ENCODE measurements at regions not wholly inside any gene's neighbourhood (a gene's known extent, or its start where the extent isn't known, plus 50 kb on each side); places are given as distances from the start of the nearest gene placed in this dataset.
"Not testable (repeated sequence)": the region's sequence is repeated elsewhere in the genome, so short reads cannot be mapped to it uniquely, and the experiment has no call there.

GRCh38 chr13:52324831-52325230, 81.1 kb downstream of the THSD1 start:
- FAIRE-seq = not testable (repeated sequence)

- no peak for FAIRE-seq
Observed at GRCh38 chr13:52319876-52320275, 86.1 kb downstream of the THSD1 start.

DNA sequence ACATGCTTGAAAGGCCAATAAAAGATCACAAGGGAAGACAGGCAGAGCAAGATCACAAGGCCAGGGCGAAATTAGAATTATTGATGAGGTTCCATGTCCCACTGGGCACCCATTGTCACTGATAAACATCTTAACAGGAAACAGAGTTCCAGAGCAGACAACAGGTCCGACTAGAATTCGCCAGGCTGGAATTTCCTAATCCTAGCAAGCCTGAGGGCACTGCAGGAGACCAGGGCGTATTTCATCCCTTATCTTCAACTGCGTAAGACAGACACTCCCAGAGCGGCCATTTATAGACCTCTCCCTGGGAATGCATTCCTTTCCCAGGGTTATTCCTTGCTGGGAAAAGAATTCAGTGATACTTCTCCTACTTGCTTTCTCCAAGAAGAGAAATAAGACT, 96.1 kb downstream of the THSD1 start:
- not testable (repeated sequence) for FAIRE-seq

DNA sequence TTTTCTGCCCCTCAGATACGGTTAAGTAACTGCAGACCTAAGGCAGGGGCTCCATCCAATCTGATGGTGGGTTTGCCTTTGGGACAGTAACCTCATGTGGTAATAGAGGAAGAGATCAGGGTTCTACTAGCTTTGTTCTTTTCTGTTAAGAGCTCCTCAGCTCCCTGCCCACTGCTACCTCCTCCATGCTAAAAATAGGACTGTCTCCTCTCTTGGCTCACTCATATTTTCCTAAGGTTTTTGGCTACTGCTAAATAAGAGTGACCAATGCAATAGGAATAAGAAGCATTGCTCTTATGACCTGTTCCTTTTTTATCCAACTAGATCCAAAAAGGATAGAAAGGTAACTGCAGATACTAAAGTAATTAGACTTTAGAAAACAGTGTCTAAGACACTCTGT, 99.6 kb downstream of the THSD1 start:
- FAIRE-seq = not testable (repeated sequence)

DNA sequence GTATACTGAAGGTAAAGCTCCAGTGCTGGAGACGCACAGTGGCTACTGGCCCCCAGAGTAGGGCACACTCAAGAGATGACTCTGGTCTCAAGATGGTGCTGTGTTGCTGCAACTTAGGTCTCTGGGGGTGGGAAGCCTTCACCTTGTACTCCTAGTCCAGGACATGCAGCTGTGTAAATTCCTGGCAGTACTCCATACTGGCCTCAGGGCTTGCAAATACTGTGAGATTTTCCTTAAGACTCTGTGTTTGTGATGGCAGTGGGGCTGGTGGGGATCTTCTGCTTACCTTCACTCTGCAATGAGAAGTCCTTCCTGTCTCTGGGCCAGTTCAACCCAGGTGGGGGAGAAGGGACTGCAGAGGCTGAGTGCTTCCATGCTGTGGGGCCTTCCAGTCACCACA, 102.9 kb downstream of the THSD1 start:
- not testable (repeated sequence) for FAIRE-seq

DNA sequence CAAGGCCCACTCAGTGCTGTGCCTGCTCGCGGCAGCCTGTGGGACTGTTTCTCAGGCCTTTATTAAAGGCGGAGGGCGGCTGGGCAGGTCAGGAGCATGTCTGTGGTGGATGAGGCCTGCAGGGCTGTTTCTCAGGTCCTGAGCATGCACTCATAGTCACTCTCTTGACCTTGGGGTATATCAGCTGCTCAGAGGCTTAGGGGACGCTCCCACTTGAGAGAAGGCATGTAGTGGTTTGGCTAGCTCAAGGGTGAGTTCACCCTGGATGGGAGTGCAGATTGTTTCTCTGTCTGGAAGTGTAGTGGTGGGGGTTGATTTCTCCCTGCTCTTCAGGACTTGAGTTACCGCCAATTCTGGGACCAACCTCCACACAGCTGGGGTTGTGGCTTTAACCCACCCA, 103.3 kb downstream of the THSD1 start:
- FAIRE-seq = not testable (repeated sequence)

DNA sequence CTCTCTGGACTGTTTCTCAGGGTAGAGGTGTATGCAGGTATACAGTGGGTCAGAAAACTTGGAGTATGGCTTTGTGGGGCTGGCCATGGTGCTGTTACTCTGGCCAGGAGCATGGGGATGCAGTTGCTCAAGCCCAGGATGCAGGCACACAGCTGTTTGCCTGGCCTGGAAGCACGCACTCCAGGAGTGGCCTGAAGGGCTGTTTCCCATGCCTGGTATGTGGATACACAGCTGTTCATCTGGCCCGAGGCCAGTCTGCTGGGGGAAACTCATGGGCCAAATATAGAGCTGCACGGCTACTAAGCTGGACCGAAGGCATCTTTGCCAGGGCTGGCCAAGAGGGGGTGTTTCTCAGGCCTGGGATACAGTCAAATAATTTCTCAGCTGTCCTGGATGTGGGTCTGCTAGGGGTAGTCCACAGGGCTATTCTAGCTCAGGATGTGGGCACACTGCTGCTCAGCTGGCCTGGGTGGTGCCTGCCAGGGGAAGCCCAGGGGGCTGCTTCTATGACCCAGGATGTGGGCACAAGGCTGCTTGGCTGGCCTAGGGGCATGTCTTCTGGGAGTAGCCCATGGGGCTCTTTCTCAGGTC, 104.1 kb downstream of the THSD1 start:
- not testable (repeated sequence) for FAIRE-seq

GRCh38 chr13:52298079-52298661, 107.8 kb downstream of the THSD1 start:
- FAIRE-seq = peak; percentile 17

DNA sequence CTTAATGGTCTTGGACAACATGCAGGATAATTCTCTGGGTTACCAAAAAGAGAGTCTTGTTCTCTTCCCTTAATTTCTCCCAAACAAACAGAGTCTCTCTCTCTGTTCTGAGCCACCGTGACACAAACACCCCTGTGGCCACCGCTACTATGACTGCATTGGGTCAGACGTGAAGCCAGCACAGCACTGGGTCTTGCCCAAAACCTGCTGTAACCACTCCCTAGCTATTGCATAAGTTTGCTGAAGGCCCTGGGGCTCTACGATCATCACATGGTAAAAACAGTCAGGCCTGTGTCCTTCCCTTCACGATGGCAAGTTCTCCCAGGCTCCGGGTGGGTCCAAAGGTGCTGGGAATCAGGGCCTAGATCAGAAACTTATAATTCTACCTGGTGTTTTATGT, 117.1 kb downstream of the THSD1 start:
- FAIRE-seq = not testable (repeated sequence)

GRCh38 chr13:52281387-52281786, 122.0 kb upstream of the NEK3 start:
- not testable (repeated sequence) for FAIRE-seq

GRCh38 chr13:52279408-52279807, 120.0 kb upstream of the NEK3 start:
- peak; percentile 74 for FAIRE-seq

DNA sequence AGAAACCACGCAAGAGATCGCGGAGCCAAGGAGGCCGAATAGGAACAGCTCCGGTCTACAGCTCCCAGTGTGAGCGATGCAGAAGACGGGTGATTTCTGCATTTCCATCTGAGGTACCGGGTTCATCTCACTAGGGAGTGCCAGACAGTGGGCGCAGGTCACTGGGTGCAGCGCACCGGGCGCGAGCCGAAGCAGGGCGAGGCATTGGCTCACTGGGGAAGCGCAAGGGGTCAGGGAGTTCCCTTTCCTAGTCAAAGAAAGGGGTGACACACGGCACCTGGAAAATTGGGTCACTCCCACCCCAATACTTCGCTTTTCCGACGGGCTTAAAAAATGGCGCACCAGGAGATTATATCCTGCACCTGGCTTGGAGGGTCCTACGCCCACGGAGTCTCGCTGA, 94.9 kb upstream of the NEK3 start:
- not testable (repeated sequence) for FAIRE-seq

DNA sequence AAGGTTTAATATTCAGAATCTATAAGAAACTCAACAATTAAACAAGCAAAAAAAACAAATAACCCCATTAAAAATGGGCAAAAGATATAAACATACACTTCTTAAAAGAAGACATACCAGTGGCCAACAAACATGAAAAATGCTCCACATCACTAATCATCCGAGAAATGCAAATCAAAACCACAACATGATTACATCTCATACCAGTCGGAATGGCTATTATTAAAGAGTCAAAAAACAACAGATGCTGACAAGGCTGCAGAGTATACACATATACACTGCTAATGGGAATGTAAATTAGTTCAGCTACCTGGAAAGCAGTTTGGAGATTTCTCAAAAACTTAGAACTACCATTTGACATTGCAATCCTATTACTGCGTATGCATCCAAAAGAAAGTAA, 81.4 kb upstream of the NEK3 start:
- not testable (repeated sequence) for FAIRE-seq

GRCh38 chr13:52235900-52236595, 76.7 kb upstream of the NEK3 start:
- peak; percentile 91 for FAIRE-seq

- not testable (repeated sequence) for FAIRE-seq
Observed at GRCh38 chr13:52234928-52235327, 75.5 kb upstream of the NEK3 start.

DNA sequence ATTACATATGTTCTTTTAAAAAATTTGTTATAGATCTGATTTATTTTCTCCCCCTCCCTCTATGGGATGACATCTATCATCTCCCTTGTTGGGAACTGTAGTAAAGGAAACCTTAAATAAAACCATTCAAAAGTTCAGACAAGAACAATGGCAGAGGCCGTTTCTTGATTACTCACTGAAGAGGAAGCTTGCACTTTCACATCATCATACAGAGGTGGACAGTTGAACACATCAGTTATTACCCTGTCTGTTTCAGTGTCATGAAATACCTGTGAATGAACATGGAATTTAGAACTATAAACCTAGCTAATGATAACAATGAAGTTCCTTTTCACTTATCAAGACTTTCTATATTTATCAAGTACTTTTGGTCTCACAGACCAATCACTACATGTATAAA, 63.7 kb upstream of the NEK3 start:
- FAIRE-seq = not testable (repeated sequence)

DNA sequence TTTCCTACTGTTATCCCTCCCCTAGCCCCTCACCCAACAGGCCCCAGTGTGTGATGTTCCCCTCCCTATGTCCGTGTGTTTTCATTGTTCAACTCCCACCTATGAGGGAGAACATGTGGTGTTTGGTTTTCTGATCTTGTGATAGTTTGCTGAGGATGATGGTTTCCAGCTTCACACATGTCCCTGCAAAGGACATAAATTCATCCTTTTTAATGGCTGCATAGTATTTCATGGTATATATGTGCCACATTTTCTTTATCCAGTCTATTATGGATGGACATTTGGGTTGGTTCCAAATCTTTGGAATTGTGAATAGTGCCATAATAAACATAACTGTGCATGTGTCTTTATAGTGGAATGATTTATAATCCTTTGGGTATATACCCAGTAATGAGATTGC, 54.5 kb upstream of the NEK3 start:
- FAIRE-seq = not testable (repeated sequence)

DNA sequence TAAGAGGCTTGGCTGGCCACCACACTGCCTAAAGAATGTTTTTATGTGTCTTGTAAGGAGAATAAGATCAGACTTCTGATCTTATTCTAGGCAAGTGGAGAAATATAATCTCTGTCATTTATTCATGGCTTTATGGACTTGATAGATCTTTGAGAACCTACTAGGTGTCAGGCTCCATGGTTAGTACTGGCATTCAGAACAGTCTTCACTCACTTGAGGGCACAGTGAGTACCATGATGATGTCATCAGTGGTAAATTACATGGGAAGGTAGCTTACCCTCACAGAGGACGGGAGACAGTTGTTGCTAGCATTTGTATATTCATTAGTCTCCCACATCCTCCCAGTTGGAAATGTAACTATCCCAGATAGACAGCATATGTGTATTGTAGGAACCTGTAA, 53.5 kb upstream of the NEK3 start:
- not testable (repeated sequence) for FAIRE-seq

GRCh38 chr13:52211416-52211776, 52.0 kb upstream of the NEK3 start:
- not testable (repeated sequence) for FAIRE-seq

DNA sequence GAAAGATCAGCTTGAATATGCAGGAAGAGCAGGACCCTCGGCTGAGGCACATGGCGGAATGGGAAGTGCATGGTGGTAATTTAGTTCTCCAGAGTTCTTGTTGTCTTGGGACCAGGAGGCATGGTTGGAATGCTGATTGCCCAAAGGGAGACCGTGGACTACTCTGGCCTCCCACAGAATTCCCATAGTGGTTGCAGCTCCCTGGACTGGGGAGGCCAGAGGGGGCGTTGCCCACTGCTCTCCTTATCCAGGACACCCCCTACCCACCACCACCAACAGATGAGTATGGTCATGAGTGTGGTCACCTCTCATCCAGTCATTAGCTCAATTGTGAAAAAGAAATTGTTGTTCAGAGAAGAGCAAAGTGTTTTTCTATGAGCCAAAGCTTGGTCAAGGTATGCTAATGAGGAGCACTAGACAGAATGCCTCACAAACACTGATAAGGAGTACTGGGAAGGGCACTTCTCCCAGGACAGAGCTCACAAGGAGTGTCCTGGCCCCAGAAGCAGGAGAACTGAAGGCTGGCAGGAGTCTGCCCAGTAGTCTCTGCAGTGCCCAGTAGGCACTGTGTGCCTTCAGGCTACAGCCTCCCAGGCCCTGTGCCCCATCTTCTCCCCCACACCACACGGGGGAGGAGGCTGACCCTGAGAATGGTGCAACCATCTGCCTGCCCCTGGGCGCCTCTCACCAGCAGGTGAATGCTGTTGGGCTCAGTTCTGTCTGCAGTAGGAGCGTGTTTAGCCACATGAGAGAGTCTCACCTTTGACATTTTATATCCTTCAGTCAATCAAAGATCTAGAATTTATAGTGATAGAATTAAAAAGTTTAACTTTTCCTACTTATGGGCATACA, 51.4 kb upstream of the NEK3 start:
- not testable (repeated sequence) for FAIRE-seq

All from G401.6 (cell line).